HL-60 (cell line): ENCODE measurements at regions not wholly inside any gene's neighbourhood (a gene's known extent, or its start where the extent isn't known, plus 50 kb on each side); places are given as distances from the start of the nearest gene placed in this dataset.
A peak's percentile ranks its signal among the peaks of the same experiment; 100 is the strongest.

Experiments
- DNase-seq, 2 experiments: peaks; one replicate each; pipeline ENCODE4 v3.0.0-alpha.2; 2010 to 2020; ENCODE audit warnings: low read depth in 1 of 2, low spot score in 1 of 2
- H3K27ac ChIP-seq: fragments of 250-450 bp; sonication (Bioruptor Pico); replicated peaks from 2 replicates; pipeline ENCODE4 v1.5.1; 2020; ENCODE audit warnings: mild to moderate bottlenecking, moderate library complexity
- H3K27me3 ChIP-seq: fragments of 250-450 bp; sonication (Bioruptor Pico); 2 replicates; pipeline ENCODE4 v1.5.1; 2021; ENCODE audit warnings: mild to moderate bottlenecking, moderate library complexity; ENCODE audit not compliant: insufficient read depth, poor library complexity, severe bottlenecking
- H3K4me3 ChIP-seq: replicated peaks from 2 replicates; pipeline ENCODE4 v1.5.1; 2011; ENCODE audit warnings: mild to moderate bottlenecking, control low read depth, low read length; ENCODE audit not compliant: insufficient read depth
- GABPA ChIP-seq: IDR thresholded peaks from 2 replicates; pipeline ENCODE4 v1.6.1; 2012; ENCODE audit warnings: low read depth
- POLR2AphosphoS5 ChIP-seq: IDR thresholded peaks from 2 replicates; pipeline ENCODE4 v1.6.1; 2012; ENCODE audit warnings: low read depth
- SPI1 ChIP-seq: IDR thresholded peaks from 2 replicates; pipeline ENCODE4 v1.6.1; 2012; ENCODE audit warnings: low read depth, mild to moderate bottlenecking, borderline replicate concordance
- TF ChIP-seq, protein P1 (sequence below): IDR thresholded peaks from 2 replicates; pipeline ENCODE4 v1.6.1; 2012; ENCODE audit warnings: low read depth; ENCODE audit not compliant: insufficient replicate concordance
- TF ChIP-seq, protein P2 (sequence below): IDR thresholded peaks from one replicate; pipeline ENCODE4 v1.5.1; 2011; ENCODE audit warnings: low read length, control low read depth, inconsistent platforms; ENCODE audit not compliant: insufficient read depth

GRCh38 chr2:205903549-205904129, 182.3 kb downstream of the INO80D start:
- Histone ChIP-seq H3K27me3 (no peaks in the 10 kb centered on the region), H3K4me3 (no peak overlapping the region), H3K27ac (no peak overlapping the region)
- DNase-seq = peak; percentile 16 to 58
- TF ChIP-seq, protein P1, sequence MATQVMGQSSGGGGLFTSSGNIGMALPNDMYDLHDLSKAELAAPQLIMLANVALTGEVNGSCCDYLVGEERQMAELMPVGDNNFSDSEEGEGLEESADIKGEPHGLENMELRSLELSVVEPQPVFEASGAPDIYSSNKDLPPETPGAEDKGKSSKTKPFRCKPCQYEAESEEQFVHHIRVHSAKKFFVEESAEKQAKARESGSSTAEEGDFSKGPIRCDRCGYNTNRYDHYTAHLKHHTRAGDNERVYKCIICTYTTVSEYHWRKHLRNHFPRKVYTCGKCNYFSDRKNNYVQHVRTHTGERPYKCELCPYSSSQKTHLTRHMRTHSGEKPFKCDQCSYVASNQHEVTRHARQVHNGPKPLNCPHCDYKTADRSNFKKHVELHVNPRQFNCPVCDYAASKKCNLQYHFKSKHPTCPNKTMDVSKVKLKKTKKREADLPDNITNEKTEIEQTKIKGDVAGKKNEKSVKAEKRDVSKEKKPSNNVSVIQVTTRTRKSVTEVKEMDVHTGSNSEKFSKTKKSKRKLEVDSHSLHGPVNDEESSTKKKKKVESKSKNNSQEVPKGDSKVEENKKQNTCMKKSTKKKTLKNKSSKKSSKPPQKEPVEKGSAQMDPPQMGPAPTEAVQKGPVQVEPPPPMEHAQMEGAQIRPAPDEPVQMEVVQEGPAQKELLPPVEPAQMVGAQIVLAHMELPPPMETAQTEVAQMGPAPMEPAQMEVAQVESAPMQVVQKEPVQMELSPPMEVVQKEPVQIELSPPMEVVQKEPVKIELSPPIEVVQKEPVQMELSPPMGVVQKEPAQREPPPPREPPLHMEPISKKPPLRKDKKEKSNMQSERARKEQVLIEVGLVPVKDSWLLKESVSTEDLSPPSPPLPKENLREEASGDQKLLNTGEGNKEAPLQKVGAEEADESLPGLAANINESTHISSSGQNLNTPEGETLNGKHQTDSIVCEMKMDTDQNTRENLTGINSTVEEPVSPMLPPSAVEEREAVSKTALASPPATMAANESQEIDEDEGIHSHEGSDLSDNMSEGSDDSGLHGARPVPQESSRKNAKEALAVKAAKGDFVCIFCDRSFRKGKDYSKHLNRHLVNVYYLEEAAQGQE = no peak
- TF ChIP-seq, protein P2, sequence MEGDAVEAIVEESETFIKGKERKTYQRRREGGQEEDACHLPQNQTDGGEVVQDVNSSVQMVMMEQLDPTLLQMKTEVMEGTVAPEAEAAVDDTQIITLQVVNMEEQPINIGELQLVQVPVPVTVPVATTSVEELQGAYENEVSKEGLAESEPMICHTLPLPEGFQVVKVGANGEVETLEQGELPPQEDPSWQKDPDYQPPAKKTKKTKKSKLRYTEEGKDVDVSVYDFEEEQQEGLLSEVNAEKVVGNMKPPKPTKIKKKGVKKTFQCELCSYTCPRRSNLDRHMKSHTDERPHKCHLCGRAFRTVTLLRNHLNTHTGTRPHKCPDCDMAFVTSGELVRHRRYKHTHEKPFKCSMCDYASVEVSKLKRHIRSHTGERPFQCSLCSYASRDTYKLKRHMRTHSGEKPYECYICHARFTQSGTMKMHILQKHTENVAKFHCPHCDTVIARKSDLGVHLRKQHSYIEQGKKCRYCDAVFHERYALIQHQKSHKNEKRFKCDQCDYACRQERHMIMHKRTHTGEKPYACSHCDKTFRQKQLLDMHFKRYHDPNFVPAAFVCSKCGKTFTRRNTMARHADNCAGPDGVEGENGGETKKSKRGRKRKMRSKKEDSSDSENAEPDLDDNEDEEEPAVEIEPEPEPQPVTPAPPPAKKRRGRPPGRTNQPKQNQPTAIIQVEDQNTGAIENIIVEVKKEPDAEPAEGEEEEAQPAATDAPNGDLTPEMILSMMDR = peak; percentile 24
- TF ChIP-seq POLR2AphosphoS5 = no peak

GRCh38 chr2:205902900-205903237, 183.1 kb downstream of the INO80D start:
- Histone ChIP-seq H3K27me3 (no peaks in the 10 kb centered on the region), H3K27ac (no peak overlapping the region), H3K4me3 (no peak overlapping the region)
- TF ChIP-seq, protein P1 = no peak
- TF ChIP-seq, protein P2 = no peak
- TF ChIP-seq POLR2AphosphoS5 = no peak
- no peak for DNase-seq

GRCh38 chr2:205902041-205902899, 183.7 kb downstream of the INO80D start:
- no peaks in the 10 kb centered on the region for H3K27me3 ChIP-seq
- H3K4me3 ChIP-seq = no peak overlapping the region
- TF ChIP-seq, protein P1 = no peak
- TF ChIP-seq SPI1 = no peak
- TF ChIP-seq, protein P2 = no peak
- no peak for TF ChIP-seq POLR2AphosphoS5
- no peak for TF ChIP-seq GABPA
- no peak overlapping the region for H3K27ac ChIP-seq
- DNase-seq = no peak
